Astrocyte (in vitro differentiated cells and primary cell): ENCODE measurements at regions not wholly inside any gene's neighbourhood (a gene's known extent, or its start where the extent isn't known, plus 50 kb on each side); places are given as distances from the start of the nearest gene placed in this dataset.

Experiments
- DNase-seq: peaks from one replicate; pipeline ENCODE4 v3.0.0-alpha.2; 2010; ENCODE audit warnings: low read depth
- FAIRE-seq: peaks from 2 replicates; lab custom pipeline; 2011; peaks lifted over from hg19 to GRCh38; lab: Jason Lieb, UNC
- H2AFZ ChIP-seq: 2 replicates; pipeline ENCODE4 v1.6.0; 2012; ENCODE audit warnings: low read depth, low read length, inconsistent platforms
- H3K27ac ChIP-seq: 2 replicates; pipeline ENCODE4 v1.5.1; 2011; ENCODE audit warnings: low read depth, low read length, inconsistent platforms
- H3K27me3 ChIP-seq: 2 replicates; pipeline ENCODE4 v1.6.0; 2011; ENCODE audit warnings: low read length, inconsistent platforms; ENCODE audit not compliant: insufficient read depth
- H3K36me3 ChIP-seq: 2 replicates; pipeline ENCODE4 v1.5.1; 2011; ENCODE audit warnings: low read length, inconsistent platforms; ENCODE audit not compliant: insufficient read depth
- H3K4me1 ChIP-seq: 2 replicates; pipeline ENCODE4 v1.5.1; 2011; ENCODE audit warnings: low read length, inconsistent platforms; ENCODE audit not compliant: insufficient read depth
- H3K4me2 ChIP-seq: 2 replicates; pipeline ENCODE4 v1.6.0; 2012; ENCODE audit warnings: low read length, inconsistent platforms
- H3K4me3 ChIP-seq: 2 replicates; pipeline ENCODE4 v1.5.1; 2011; ENCODE audit warnings: low read depth, mild to moderate bottlenecking, low read length, inconsistent platforms; ENCODE audit not compliant: insufficient read depth
- H3K79me2 ChIP-seq: 2 replicates; pipeline ENCODE4 v1.6.0; 2012; ENCODE audit warnings: mild to moderate bottlenecking, low read length, inconsistent platforms; ENCODE audit not compliant: insufficient read depth
- H3K9ac ChIP-seq: 2 replicates; pipeline ENCODE4 v1.6.0; 2012; ENCODE audit warnings: mild to moderate bottlenecking, low read length, inconsistent platforms
- H3K9me3 ChIP-seq: 2 replicates; pipeline ENCODE4 v1.5.1; 2012; ENCODE audit warnings: low read depth, mild to moderate bottlenecking, low read length, inconsistent platforms; ENCODE audit not compliant: insufficient read depth
- H4K20me1 ChIP-seq: 2 replicates; pipeline ENCODE4 v1.6.0; 2012; ENCODE audit warnings: low read length, inconsistent platforms; ENCODE audit not compliant: insufficient read depth
- H3K27ac Mint-ChIP-seq: one replicate; pipeline ENCODE4 v1.8.0; 2021; ENCODE audit warnings: mild to moderate bottlenecking, mixed read lengths; ENCODE audit not compliant: unreplicated experiment
- H3K27me3 Mint-ChIP-seq: one replicate; pipeline ENCODE4 v1.8.0; 2021; ENCODE audit warnings: low read depth, mixed read lengths; ENCODE audit not compliant: unreplicated experiment
- H3K36me3 Mint-ChIP-seq: one replicate; pipeline ENCODE4 v1.8.0; 2021; ENCODE audit warnings: low read depth, mixed read lengths; ENCODE audit not compliant: unreplicated experiment
- H3K4me1 Mint-ChIP-seq: one replicate; pipeline ENCODE4 v1.8.0; 2021; ENCODE audit warnings: low read depth, mixed read lengths; ENCODE audit not compliant: unreplicated experiment
- H3K4me3 Mint-ChIP-seq: one replicate; pipeline ENCODE4 v1.8.0; 2021; ENCODE audit warnings: mild to moderate bottlenecking, moderate library complexity, mixed read lengths; ENCODE audit not compliant: unreplicated experiment
- H3K9me3 Mint-ChIP-seq: one replicate; pipeline ENCODE4 v1.8.0; 2021; ENCODE audit warnings: mild to moderate bottlenecking, mixed read lengths; ENCODE audit not compliant: unreplicated experiment
- CTCF ChIP-seq: IDR thresholded peaks from 2 replicates; pipeline ENCODE4 v1.5.1; 2011; ENCODE audit warnings: low read depth, mild to moderate bottlenecking, inconsistent platforms, low read length, moderate library complexity; ENCODE audit not compliant: insufficient read depth
- EZH2 ChIP-seq: IDR thresholded peaks from 2 replicates; pipeline ENCODE4 v1.6.1; 2012; ENCODE audit warnings: mild to moderate bottlenecking, low read length, inconsistent platforms; ENCODE audit not compliant: insufficient read depth

DNA sequence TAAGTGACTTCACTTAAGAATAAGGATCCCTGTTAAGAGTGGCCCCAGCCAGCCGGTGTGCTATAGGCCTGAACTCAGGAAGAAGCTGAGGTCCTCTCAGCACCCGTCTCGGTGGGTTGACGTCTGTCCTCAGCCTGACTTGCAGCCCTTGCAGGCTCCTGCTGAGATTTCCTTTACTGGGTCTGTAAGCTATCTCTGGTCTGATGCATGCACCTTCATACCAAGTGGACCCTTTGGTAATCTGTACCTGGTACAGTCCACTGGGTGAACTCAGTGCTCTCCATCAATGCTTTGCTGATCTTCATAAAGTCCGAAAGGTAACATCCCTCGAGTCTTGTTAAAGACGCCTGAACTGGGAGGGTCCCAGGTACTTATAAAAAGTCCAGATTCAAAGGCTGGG is 212.0 kb upstream of the PPP2R3A start:
- H3K27ac ChIP-seq = no peak overlapping the region
- TF ChIP-seq CTCF = no peak
- TF ChIP-seq EZH2 = no peak
- H3K27me3 ChIP-seq = no peaks in the 10 kb centered on the region
- peaks cover 3% of the 10 kb centered on the region for H3K4me1 Mint-ChIP-seq
- H3K36me3 Mint-ChIP-seq = no peaks in the 10 kb centered on the region
- H2AFZ ChIP-seq = no peak overlapping the region
- no peak overlapping the region for H3K4me3 ChIP-seq
- H3K36me3 ChIP-seq = no peaks in the 10 kb centered on the region
- H3K4me3 Mint-ChIP-seq = no peak overlapping the region
- peaks cover 20% of the 10 kb centered on the region for H3K27me3 Mint-ChIP-seq
- no peaks in the 10 kb centered on the region for H4K20me1 ChIP-seq
- DNase-seq (no peak), FAIRE-seq (no peak)
- no peaks in the 10 kb centered on the region for H3K79me2 ChIP-seq
- H3K27ac Mint-ChIP-seq = no peak overlapping the region
- H3K4me1 ChIP-seq = no peaks in the 10 kb centered on the region
- no peaks in the 10 kb centered on the region for H3K9me3 Mint-ChIP-seq
- H3K9me3 ChIP-seq = peaks cover 3% of the 10 kb centered on the region
- no peak overlapping the region for H3K9ac ChIP-seq
- no peak overlapping the region for H3K4me2 ChIP-seq

GRCh38 chr3:135755330-135756105 is 210.0 kb upstream of the PPP2R3A start:
- Histone ChIP-seq H4K20me1 (no peaks in the 10 kb centered on the region), H2AFZ (no peak overlapping the region), H3K79me2 (no peaks in the 10 kb centered on the region), H3K27me3 (no peaks in the 10 kb centered on the region), H3K4me3 (no peak overlapping the region), H3K9me3 (peaks cover 3% of the 10 kb centered on the region), H3K27ac (no peak overlapping the region), H3K9ac (no peak overlapping the region), H3K4me2 (no peak overlapping the region), H3K36me3 (no peaks in the 10 kb centered on the region), H3K4me1 (no peaks in the 10 kb centered on the region)
- H3K36me3 Mint-ChIP-seq = no peaks in the 10 kb centered on the region
- H3K27me3 Mint-ChIP-seq = peaks cover 20% of the 10 kb centered on the region
- H3K9me3 Mint-ChIP-seq = no peaks in the 10 kb centered on the region
- TF ChIP-seq EZH2 = no peak
- TF ChIP-seq CTCF = no peak
- H3K4me3 Mint-ChIP-seq = no peak overlapping the region
- no peak overlapping the region for H3K27ac Mint-ChIP-seq
- FAIRE-seq (no peak), DNase-seq (no peak)
- peaks cover 3% of the 10 kb centered on the region for H3K4me1 Mint-ChIP-seq

GRCh38 chr3:135756106-135756668 is 209.3 kb upstream of the PPP2R3A start:
- no peak overlapping the region for H2AFZ ChIP-seq
- Mint-ChIP-seq H3K4me1 (peaks cover 3% of the 10 kb centered on the region), H3K9me3 (no peaks in the 10 kb centered on the region), H3K4me3 (no peak overlapping the region), H3K36me3 (no peaks in the 10 kb centered on the region), H3K27me3 (peaks cover 15% of the 10 kb centered on the region), H3K27ac (no peak overlapping the region)
- FAIRE-seq (no peak), DNase-seq (no peak)
- H3K4me3 ChIP-seq = no peak overlapping the region
- no peaks in the 10 kb centered on the region for H3K9me3 ChIP-seq
- H3K27me3 ChIP-seq = no peaks in the 10 kb centered on the region
- H3K4me2 ChIP-seq = no peak overlapping the region
- H4K20me1 ChIP-seq = no peaks in the 10 kb centered on the region
- no peaks in the 10 kb centered on the region for H3K79me2 ChIP-seq
- no peak overlapping the region for H3K27ac ChIP-seq
- TF ChIP-seq EZH2 (no peak), CTCF (no peak)
- no peak overlapping the region for H3K9ac ChIP-seq
- no peaks in the 10 kb centered on the region for H3K4me1 ChIP-seq
- no peaks in the 10 kb centered on the region for H3K36me3 ChIP-seq
